ENCODE measurements at regions not wholly inside any gene's neighbourhood (a gene's known extent, or its start where the extent isn't known, plus 50 kb on each side); places are given as distances from the start of the nearest gene placed in this dataset.

- no peak for DNase-seq
Observed at GRCh38 chr13:38618336-38618735, 68.5 kb upstream of the FREM2 start.

GRCh38 chr13:38618881-38619280 is 68.0 kb upstream of the FREM2 start:
- DNase-seq = no peak

- DNase-seq = no peak
Observed at GRCh38 chr13:38620876-38621275, 66.0 kb upstream of the FREM2 start.

- DNase-seq = no peak
Observed at GRCh38 chr13:38624822-38625221, 62.1 kb upstream of the FREM2 start.

GRCh38 chr13:38628554-38628953 is 58.3 kb upstream of the FREM2 start:
- DNase-seq = no peak

- no peak for DNase-seq
Observed at GRCh38 chr13:38630780-38631179, 56.1 kb upstream of the FREM2 start.

GRCh38 chr13:38635030-38635429 is 51.8 kb upstream of the FREM2 start:
- DNase-seq = no peak

- no peak for DNase-seq
Observed at GRCh38 chr13:38636073-38636472, 50.8 kb upstream of the FREM2 start.

GRCh38 chr13:38636761-38637160 is 50.1 kb upstream of the FREM2 start:
- DNase-seq = no peak

All from suppressor macrophage treated with lipopolysaccharide for 1 hour (primary cell).